ENCODE measurements at regions not wholly inside any gene's neighbourhood (a gene's known extent, or its start where the extent isn't known, plus 50 kb on each side); places are given as distances from the start of the nearest gene placed in this dataset.

DNA sequence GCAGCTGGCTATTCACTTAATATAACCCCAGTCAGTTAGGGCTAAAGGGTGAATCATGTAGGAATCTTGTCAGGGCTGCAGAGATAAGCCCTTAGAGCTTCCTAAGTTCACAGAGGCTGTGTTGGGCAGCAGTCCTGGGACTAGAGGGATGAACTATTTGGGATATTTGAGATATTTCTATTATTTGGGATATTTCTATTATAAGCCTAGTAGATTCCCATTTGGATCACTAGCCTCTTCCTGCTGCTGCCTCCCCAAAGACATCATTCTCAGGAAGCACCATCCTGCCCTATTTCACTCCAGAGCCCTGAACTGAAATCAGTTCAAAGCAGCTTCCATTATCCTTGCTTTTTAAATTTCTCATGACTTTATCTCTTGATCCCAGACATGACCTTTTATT lies 501.3 kb downstream of the NUF2 start:
- no peak for FAIRE-seq
- Histone ChIP-seq H3K4me1 (ENCODE audit: control insufficient read depth, extremely low read depth, insufficient read depth, low read length) (no peaks in the 10 kb centered on the region), H3K9ac (replicated peaks; ENCODE audit: extremely low read depth, insufficient read depth, low read length) (no peak overlapping the region), H4K20me1 (replicated peaks; ENCODE audit: control insufficient read depth, extremely low read depth, insufficient read depth, low read length) (no peaks in the 10 kb centered on the region), H3K4me3 (replicated peaks in 1 of 3; ENCODE audit: insufficient read depth in 1 of 3, low read depth in 1 of 3, low read length in 3 of 3) (no peak overlapping the region), H3K9me1 (replicated peaks; ENCODE audit: control insufficient read depth, extremely low read depth, insufficient read depth, low read length) (no peaks in the 10 kb centered on the region), H2AFZ (ENCODE audit: low read depth, low read length) (no peak overlapping the region), H3K27ac (ENCODE audit: insufficient read depth, low read depth, low read length) (no peak overlapping the region), H3K36me3 (ENCODE audit: control insufficient read depth in 2 of 2, extremely low read depth in 1 of 2, insufficient read depth in 2 of 2, low read length in 2 of 2) (no peaks in the 10 kb centered on the region), H3K27me3 (ENCODE audit: control insufficient read depth in 2 of 2, insufficient read depth in 2 of 2, low read length in 2 of 2) (no peaks in the 10 kb centered on the region), H3K9me3 (replicated peaks; ENCODE audit: control insufficient read depth, insufficient read depth, low read length) (no peaks in the 10 kb centered on the region), H3K4me2 (ENCODE audit: insufficient read depth, low read length) (no peak overlapping the region), H3K79me2 (ENCODE audit: control insufficient read depth, insufficient read depth, low read length) (no peaks in the 10 kb centered on the region)
- no TSS peak for BruUV-seq (replicated peaks)
- TF ChIP-seq EZH2 (IDR thresholded peaks at IDR 0.05; ENCODE audit: borderline replicate concordance, low read depth, low read length, severe bottlenecking) (no peak), GATA2 (IDR thresholded peaks at IDR 0.05; ENCODE audit: insufficient read depth, insufficient read length, low read depth, low read length) (no peak), CTCF (IDR thresholded peaks at IDR 0.05; ENCODE audit: extremely low read depth in 1 of 2, insufficient read depth in 1 of 2, low read depth in 1 of 2, low read length in 2 of 2) (no peak), POLR2AphosphoS5 (IDR thresholded peaks at IDR 0.05; ENCODE audit: insufficient read depth, low read depth, low read length) (no peak), MYC (IDR thresholded peaks at IDR 0.05; ENCODE audit: low read depth, low read length) (no peak), POLR2A (IDR thresholded peaks at IDR 0.05; ENCODE audit: low read depth, low read length) (no peak), JUN (IDR thresholded peaks at IDR 0.05; ENCODE audit: borderline replicate concordance, insufficient read depth, insufficient read length, low read depth) (no peak), FOS (IDR thresholded peaks at IDR 0.05; ENCODE audit: borderline replicate concordance, insufficient read depth, low read length) (no peak)
- TF ChIP-seq, protein P1, sequence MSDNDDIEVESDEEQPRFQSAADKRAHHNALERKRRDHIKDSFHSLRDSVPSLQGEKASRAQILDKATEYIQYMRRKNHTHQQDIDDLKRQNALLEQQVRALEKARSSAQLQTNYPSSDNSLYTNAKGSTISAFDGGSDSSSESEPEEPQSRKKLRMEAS (IDR thresholded peaks at IDR 0.05; ENCODE audit: insufficient read depth, insufficient read length), result no peak
- ChIA-PET POLR2A (no interaction called here), CTCF (no interaction called here)
- dilution Hi-C loops (cut with MboI; ENCODE audit: extremely low pct_ligation_motif_present, low sequenced_read_pairs), result no loop called here
- intact Hi-C loops (cut with micrococcal nuclease), result loop anchor here (5.0 kb wide), 2 partner anchors 54 to 794 kb away; no protein-coding TSS in a partner anchor
- no peak for DNase-seq (ENCODE audit: low read depth, low spot score)
